ENCODE measurements at regions not wholly inside any gene's neighbourhood (a gene's known extent, or its start where the extent isn't known, plus 50 kb on each side); places are given as distances from the start of the nearest gene placed in this dataset.

DNA sequence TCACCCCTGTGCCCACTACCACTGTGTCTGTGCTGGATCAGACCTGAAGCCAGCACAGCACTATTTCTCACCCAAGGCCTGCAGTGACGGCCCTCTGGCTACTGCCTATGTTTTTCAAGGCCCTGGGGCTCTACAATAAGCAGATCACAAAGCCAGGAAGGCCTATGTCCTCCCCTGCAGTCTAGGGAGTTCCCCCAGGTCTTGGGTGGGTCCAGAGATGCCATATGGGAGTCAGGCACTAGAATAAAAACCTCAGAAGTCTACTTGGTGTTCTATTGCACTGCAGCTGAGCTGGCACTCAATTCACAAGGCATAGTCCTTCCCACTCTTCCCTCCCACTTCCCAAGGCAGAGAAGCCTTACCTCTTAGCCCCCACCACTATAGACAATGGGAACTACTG is 107.1 kb downstream of the FBXO4 start:
- Histone ChIP-seq H3K9ac (ENCODE audit: control insufficient read depth, extremely low read depth, insufficient read depth, low read length) (no peak overlapping the region), H3K4me1 (ENCODE audit: control insufficient read depth, extremely low read depth, insufficient read depth, low read length) (no peaks in the 10 kb centered on the region), H4K20me1 (ENCODE audit: control insufficient read depth, extremely low read depth, insufficient read depth, low read length) (no peaks in the 10 kb centered on the region), H3K9me3 (ENCODE audit: control insufficient read depth, low read depth, low read length) (no peaks in the 10 kb centered on the region), H3K27me3 (ENCODE audit: control insufficient read depth, extremely low read depth, insufficient read depth, low read length) (no peaks in the 10 kb centered on the region), H3K9me1 (ENCODE audit: control insufficient read depth, extremely low read depth, insufficient read depth, low read length) (no peaks in the 10 kb centered on the region), H3K4me2 (ENCODE audit: control insufficient read depth, extremely low read depth, insufficient read depth, low read depth, low read length) (no peak overlapping the region), H3K4me3 (ENCODE audit: control insufficient read depth in 2 of 3, extremely low read depth in 1 of 3, insufficient read depth in 2 of 3, low read depth in 1 of 3, low read length in 3 of 3) (no peak overlapping the region), H3K79me2 (ENCODE audit: control insufficient read depth, insufficient read depth, low read length) (no peaks in the 10 kb centered on the region), H3K36me3 (ENCODE audit: control insufficient read depth in 2 of 2, extremely low read depth in 1 of 2, insufficient read depth in 2 of 2, low read length in 2 of 2) (no peaks in the 10 kb centered on the region), H3K27ac (ENCODE audit: control insufficient read depth, insufficient read depth, low read length) (no peak overlapping the region), H2AFZ (ENCODE audit: control insufficient read depth, low read length) (no peak overlapping the region)
- dilution Hi-C loops (cut with MboI; ENCODE audit: extremely low pct_ligation_motif_present, low sequenced_read_pairs) = no loop called here
- TF ChIP-seq CTCF (optimal IDR thresholded peaks at IDR 0.05 in 1 of 3, IDR thresholded peaks at IDR 0.05 in 1 of 3, conservative IDR thresholded peaks at IDR 0.05 in 1 of 3; ENCODE audit: extremely low read depth in 1 of 3, insufficient read depth in 2 of 3, low read length in 3 of 3) (no peak), EZH2 (IDR thresholded peaks at IDR 0.05; ENCODE audit: low read length) (no peak)
- FAIRE-seq (no peak), DNase-seq (ENCODE audit: low read depth, low spot score) (no peak)

- TF ChIP-seq EZH2 (IDR thresholded peaks at IDR 0.05; ENCODE audit: low read length) = no peak
- no peak overlapping the region for H3K9ac ChIP-seq (ENCODE audit: control insufficient read depth, extremely low read depth, insufficient read depth, low read length)
- H3K27ac ChIP-seq (ENCODE audit: control insufficient read depth, insufficient read depth, low read length) = no peak overlapping the region
- no peak overlapping the region for H3K4me3 ChIP-seq (ENCODE audit: control insufficient read depth in 2 of 3, extremely low read depth in 1 of 3, insufficient read depth in 2 of 3, low read depth in 1 of 3, low read length in 3 of 3)
- dilution Hi-C loops (cut with MboI; ENCODE audit: extremely low pct_ligation_motif_present, low sequenced_read_pairs) = no loop called here
- H3K4me1 ChIP-seq (ENCODE audit: control insufficient read depth, extremely low read depth, insufficient read depth, low read length) = no peaks in the 10 kb centered on the region
- no peak overlapping the region for H3K4me2 ChIP-seq (ENCODE audit: control insufficient read depth, extremely low read depth, insufficient read depth, low read depth, low read length)
- no peak for DNase-seq (ENCODE audit: low read depth, low spot score)
- H3K36me3 ChIP-seq (ENCODE audit: control insufficient read depth in 2 of 2, extremely low read depth in 1 of 2, insufficient read depth in 2 of 2, low read length in 2 of 2) = no peaks in the 10 kb centered on the region
- H3K27me3 ChIP-seq (ENCODE audit: control insufficient read depth, extremely low read depth, insufficient read depth, low read length) = no peaks in the 10 kb centered on the region
- no peaks in the 10 kb centered on the region for H4K20me1 ChIP-seq (ENCODE audit: control insufficient read depth, extremely low read depth, insufficient read depth, low read length)
- no peak overlapping the region for H2AFZ ChIP-seq (ENCODE audit: control insufficient read depth, low read length)
- no peaks in the 10 kb centered on the region for H3K9me3 ChIP-seq (ENCODE audit: control insufficient read depth, low read depth, low read length)
- no peak for FAIRE-seq
- H3K9me1 ChIP-seq (ENCODE audit: control insufficient read depth, extremely low read depth, insufficient read depth, low read length) = no peaks in the 10 kb centered on the region
- no peaks in the 10 kb centered on the region for H3K79me2 ChIP-seq (ENCODE audit: control insufficient read depth, insufficient read depth, low read length)
Measured at GRCh38 chr5:42035526-42035925, 110.4 kb downstream of the FBXO4 start.

- no peak overlapping the region for H3K9ac ChIP-seq (ENCODE audit: control insufficient read depth, extremely low read depth, insufficient read depth, low read length)
- H2AFZ ChIP-seq (ENCODE audit: control insufficient read depth, low read length) = no peak overlapping the region
- no peak overlapping the region for H3K4me2 ChIP-seq (ENCODE audit: control insufficient read depth, extremely low read depth, insufficient read depth, low read depth, low read length)
- no peaks in the 10 kb centered on the region for H3K4me1 ChIP-seq (ENCODE audit: control insufficient read depth, extremely low read depth, insufficient read depth, low read length)
- no peak for FAIRE-seq
- no peaks in the 10 kb centered on the region for H3K9me1 ChIP-seq (ENCODE audit: control insufficient read depth, extremely low read depth, insufficient read depth, low read length)
- H4K20me1 ChIP-seq (ENCODE audit: control insufficient read depth, extremely low read depth, insufficient read depth, low read length) = no peaks in the 10 kb centered on the region
- no peak overlapping the region for H3K27ac ChIP-seq (ENCODE audit: control insufficient read depth, insufficient read depth, low read length)
- no peaks in the 10 kb centered on the region for H3K36me3 ChIP-seq (ENCODE audit: control insufficient read depth in 2 of 2, extremely low read depth in 1 of 2, insufficient read depth in 2 of 2, low read length in 2 of 2)
- dilution Hi-C loops (cut with MboI; ENCODE audit: extremely low pct_ligation_motif_present, low sequenced_read_pairs) = no loop called here
- H3K4me3 ChIP-seq (ENCODE audit: control insufficient read depth in 2 of 3, extremely low read depth in 1 of 3, insufficient read depth in 2 of 3, low read depth in 1 of 3, low read length in 3 of 3) = no peak overlapping the region
- no peak for DNase-seq (ENCODE audit: low read depth, low spot score)
- H3K9me3 ChIP-seq (ENCODE audit: control insufficient read depth, low read depth, low read length) = no peaks in the 10 kb centered on the region
- TF ChIP-seq CTCF (optimal IDR thresholded peaks at IDR 0.05 in 1 of 3, IDR thresholded peaks at IDR 0.05 in 1 of 3, conservative IDR thresholded peaks at IDR 0.05 in 1 of 3; ENCODE audit: extremely low read depth in 1 of 3, insufficient read depth in 2 of 3, low read length in 3 of 3) = no peak
- TF ChIP-seq EZH2 (IDR thresholded peaks at IDR 0.05; ENCODE audit: low read length) = no peak
- H3K79me2 ChIP-seq (ENCODE audit: control insufficient read depth, insufficient read depth, low read length) = no peaks in the 10 kb centered on the region
- no peaks in the 10 kb centered on the region for H3K27me3 ChIP-seq (ENCODE audit: control insufficient read depth, extremely low read depth, insufficient read depth, low read length)
Measured at GRCh38 chr5:42036379-42036778, 111.3 kb downstream of the FBXO4 start.
